ENCODE measurements at regions not wholly inside any gene's neighbourhood (a gene's known extent, or its start where the extent isn't known, plus 50 kb on each side); places are given as distances from the start of the nearest gene placed in this dataset.

DNA sequence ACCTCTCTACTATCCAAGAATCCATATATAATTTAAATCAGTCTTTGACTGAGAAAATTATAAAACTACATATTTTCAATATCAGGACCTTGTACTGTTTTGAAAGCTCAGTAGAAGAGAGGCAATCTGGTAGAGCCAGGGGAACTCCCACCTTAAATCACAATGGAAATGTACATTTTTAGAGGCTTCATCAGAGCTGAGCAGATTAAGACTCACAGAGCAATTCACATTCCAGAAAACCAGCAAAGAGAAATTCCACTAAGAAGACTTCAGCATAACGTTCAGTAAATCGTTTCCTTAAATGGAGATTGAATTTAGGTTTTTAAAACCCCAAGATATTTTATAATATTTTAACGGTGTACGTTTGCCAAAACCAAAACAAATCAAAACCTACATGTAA lies 227.8 kb upstream of the TRPM3 start:
- no peak for DNase-seq
- no peak overlapping the region for H3K27ac Mint-ChIP-seq
- H3K4me3 Mint-ChIP-seq: no peak overlapping the region
- no peaks in the 10 kb centered on the region for H3K36me3 Mint-ChIP-seq (ENCODE audit: low read depth)
- H3K4me1 Mint-ChIP-seq (ENCODE audit: low read depth): no peaks in the 10 kb centered on the region
- ChIA-PET POLR2A (no interaction called here), CTCF (no interaction called here)
- no peaks in the 10 kb centered on the region for H3K27me3 Mint-ChIP-seq (ENCODE audit: low read depth)
- ATAC-seq: no peak
- H3K9me3 Mint-ChIP-seq (ENCODE audit: insufficient read depth): no peaks in the 10 kb centered on the region

DNA sequence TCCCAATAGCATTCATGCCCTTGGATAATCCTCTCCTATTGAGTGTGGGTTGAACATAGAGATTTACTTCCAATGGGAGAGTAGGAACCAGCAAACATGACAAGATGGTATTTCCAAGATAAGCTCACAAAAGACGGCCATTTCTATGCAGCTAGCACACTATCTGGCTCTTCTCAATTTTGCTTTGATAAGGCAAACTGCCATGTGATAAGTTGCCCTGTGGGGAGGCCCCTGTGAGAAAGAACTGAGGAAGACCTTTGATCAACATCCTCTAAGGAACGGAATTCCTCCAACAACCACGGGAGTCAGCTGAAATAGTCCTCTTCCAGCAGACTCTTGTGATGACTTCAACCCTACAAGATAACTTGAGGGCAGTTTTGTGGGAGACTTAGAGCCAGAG lies 211.9 kb upstream of the TRPM3 start:
- no peaks in the 10 kb centered on the region for H3K9me3 Mint-ChIP-seq (ENCODE audit: insufficient read depth)
- no peaks in the 10 kb centered on the region for H3K36me3 Mint-ChIP-seq (ENCODE audit: low read depth)
- no peak overlapping the region for H3K27ac Mint-ChIP-seq
- DNase-seq (no peak), ATAC-seq (no peak)
- ChIA-PET POLR2A (no interaction called here), CTCF (interaction anchor here (1.0 kb wide), 1 partner anchor 434 kb away, joined by 3 read pairs; no protein-coding TSS in a partner anchor)
- H3K4me1 Mint-ChIP-seq (ENCODE audit: low read depth): no peaks in the 10 kb centered on the region
- no peaks in the 10 kb centered on the region for H3K27me3 Mint-ChIP-seq (ENCODE audit: low read depth)
- H3K4me3 Mint-ChIP-seq: no peak overlapping the region

DNA sequence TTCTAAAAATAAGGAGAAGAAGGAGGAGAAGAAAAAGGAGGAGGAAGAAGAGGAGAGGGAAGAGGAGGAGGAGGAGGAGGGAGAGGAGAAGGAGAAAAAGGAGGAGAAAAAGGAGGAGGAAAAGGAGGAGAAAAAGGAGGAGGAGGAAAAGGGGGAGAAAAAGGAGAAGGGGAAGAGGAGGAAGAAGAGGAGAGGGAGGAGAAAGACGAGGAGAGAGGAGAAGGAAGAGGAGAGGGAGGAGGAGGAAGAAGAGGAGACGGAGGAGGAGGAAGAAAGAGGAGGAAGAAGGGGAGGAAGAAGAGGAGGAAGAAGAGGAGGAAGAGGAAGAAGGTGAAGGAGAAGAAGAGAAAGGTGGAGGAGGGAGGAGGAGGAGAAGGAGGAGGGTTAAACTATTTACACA lies 210.2 kb upstream of the TRPM3 start:
- Mint-ChIP-seq H3K4me1 (ENCODE audit: low read depth) (no peaks in the 10 kb centered on the region), H3K9me3 (ENCODE audit: insufficient read depth) (no peaks in the 10 kb centered on the region), H3K4me3 (no peak overlapping the region), H3K27me3 (ENCODE audit: low read depth) (no peaks in the 10 kb centered on the region), H3K36me3 (ENCODE audit: low read depth) (no peaks in the 10 kb centered on the region), H3K27ac (no peak overlapping the region)
- ChIA-PET CTCF (no interaction called here), POLR2A (no interaction called here)
- DNase-seq (no peak), ATAC-seq (no peak)

DNA sequence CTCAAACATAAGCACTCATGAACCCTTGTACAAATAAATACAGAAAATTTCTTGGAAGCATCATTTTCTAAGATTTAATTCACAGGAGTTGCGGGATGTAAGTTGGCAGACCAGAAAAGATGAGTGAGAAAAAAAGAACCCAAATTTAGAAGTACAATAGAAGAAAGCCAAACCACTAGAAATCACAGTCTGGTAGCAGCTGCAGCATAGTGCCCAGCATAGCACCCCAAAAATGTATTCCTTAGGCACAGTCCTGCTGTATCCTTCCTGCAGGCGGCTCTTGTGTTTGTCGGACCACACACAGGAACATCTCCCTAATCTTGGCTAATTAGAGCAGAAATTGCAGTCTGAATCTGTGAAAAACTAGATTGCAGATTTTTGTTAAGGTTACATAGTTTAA lies 208.5 kb upstream of the TRPM3 start:
- ChIA-PET CTCF (no interaction called here), POLR2A (no interaction called here)
- H3K9me3 Mint-ChIP-seq (ENCODE audit: insufficient read depth): no peaks in the 10 kb centered on the region
- ATAC-seq: no peak
- no peak overlapping the region for H3K27ac Mint-ChIP-seq
- H3K4me3 Mint-ChIP-seq: no peak overlapping the region
- H3K36me3 Mint-ChIP-seq (ENCODE audit: low read depth): no peaks in the 10 kb centered on the region
- no peaks in the 10 kb centered on the region for H3K4me1 Mint-ChIP-seq (ENCODE audit: low read depth)
- no peaks in the 10 kb centered on the region for H3K27me3 Mint-ChIP-seq (ENCODE audit: low read depth)
- DNase-seq: no peak

DNA sequence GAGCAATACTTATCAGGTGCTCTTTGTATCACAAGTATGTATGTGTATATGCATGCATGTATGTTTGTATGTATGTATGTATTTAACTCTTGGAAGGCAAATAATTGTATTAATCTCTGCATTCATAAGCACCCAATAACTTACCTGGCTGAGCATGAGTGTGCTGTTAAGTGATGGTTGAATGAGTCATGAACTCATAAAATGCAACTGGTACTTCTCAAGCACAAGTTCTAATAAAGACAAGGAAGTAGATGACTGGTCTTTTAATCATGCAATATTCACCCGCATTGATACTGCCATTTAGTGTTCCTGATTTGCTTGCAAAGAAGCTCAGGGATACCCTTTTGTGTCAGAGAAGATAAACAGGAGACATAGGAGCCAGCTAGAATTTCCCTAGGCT lies 204.9 kb upstream of the TRPM3 start:
- no peaks in the 10 kb centered on the region for H3K4me1 Mint-ChIP-seq (ENCODE audit: low read depth)
- H3K4me3 Mint-ChIP-seq: no peak overlapping the region
- H3K27ac Mint-ChIP-seq: no peak overlapping the region
- no peaks in the 10 kb centered on the region for H3K36me3 Mint-ChIP-seq (ENCODE audit: low read depth)
- DNase-seq (no peak), ATAC-seq (no peak)
- no peaks in the 10 kb centered on the region for H3K9me3 Mint-ChIP-seq (ENCODE audit: insufficient read depth)
- H3K27me3 Mint-ChIP-seq (ENCODE audit: low read depth): peaks cover 2% of the 10 kb centered on the region
- ChIA-PET POLR2A (no interaction called here), CTCF (no interaction called here)

DNA sequence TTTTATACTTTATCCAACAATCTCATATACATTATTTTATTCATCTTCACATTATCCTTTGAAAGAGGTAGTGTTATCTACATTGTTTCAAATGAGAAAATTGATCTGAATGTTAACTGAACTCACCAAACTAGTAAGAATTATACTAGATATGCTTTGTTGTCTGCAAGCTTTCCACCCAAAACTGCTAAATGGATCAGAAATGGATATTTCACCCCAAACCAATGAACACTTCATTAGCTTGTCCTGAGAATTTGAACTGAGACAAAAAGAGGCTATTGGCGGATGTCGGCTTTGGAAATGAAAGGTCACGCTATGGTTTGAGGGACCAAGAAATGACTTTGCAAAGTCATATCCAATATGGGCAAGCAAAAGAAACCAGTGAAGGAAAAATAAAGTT lies 201.9 kb upstream of the TRPM3 start:
- H3K4me1 Mint-ChIP-seq (ENCODE audit: low read depth): no peaks in the 10 kb centered on the region
- H3K27me3 Mint-ChIP-seq (ENCODE audit: low read depth): peaks cover 2% of the 10 kb centered on the region
- H3K36me3 Mint-ChIP-seq (ENCODE audit: low read depth): no peaks in the 10 kb centered on the region
- no peak overlapping the region for H3K4me3 Mint-ChIP-seq
- DNase-seq (no peak), ATAC-seq (no peak)
- ChIA-PET POLR2A (no interaction called here), CTCF (no interaction called here)
- H3K9me3 Mint-ChIP-seq (ENCODE audit: insufficient read depth): no peaks in the 10 kb centered on the region
- no peak overlapping the region for H3K27ac Mint-ChIP-seq

DNA sequence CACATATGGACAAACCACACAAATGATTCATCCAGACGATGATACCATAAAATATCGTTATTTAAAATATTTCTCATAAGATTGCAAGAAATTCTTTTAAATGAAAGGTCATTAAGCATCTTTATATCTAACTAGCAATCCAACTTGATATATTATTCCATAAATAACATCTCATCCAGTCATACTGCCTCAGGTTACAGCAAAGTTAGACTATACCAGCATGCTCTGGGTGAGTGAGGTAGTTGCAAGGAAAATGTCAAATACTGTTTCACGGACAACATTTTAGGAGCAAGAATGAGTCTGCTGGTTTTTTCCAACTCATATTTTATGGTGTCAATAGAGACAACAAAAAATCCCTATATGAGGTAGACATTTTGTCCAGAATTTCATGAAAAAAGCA lies 200.9 kb upstream of the TRPM3 start:
- no peak for DNase-seq
- Mint-ChIP-seq H3K9me3 (ENCODE audit: insufficient read depth) (no peaks in the 10 kb centered on the region), H3K4me1 (ENCODE audit: low read depth) (no peaks in the 10 kb centered on the region), H3K27me3 (ENCODE audit: low read depth) (peaks cover 2% of the 10 kb centered on the region), H3K36me3 (ENCODE audit: low read depth) (no peaks in the 10 kb centered on the region), H3K4me3 (no peak overlapping the region), H3K27ac (no peak overlapping the region)
- CTCF ChIA-PET: no interaction called here
- POLR2A ChIA-PET: no interaction called here
- ATAC-seq: no peak

DNA sequence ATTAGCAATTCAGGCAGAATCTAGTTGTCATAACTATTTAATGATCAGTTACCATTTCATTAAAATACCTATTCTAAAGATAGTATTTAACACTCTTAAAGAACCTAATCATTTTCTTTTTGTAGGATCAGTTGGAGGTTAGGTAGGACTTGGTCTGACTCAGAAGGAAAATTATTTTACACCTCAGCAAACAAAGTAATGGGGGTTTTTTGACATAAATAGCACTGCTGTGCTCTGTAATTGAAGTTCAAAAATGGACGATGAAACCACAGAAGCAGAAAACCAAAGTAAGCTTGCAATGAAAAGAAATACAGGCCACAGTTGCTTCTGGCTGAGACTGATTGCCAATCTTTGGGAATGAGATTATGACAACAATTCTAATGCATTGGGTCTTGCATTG lies 187.0 kb upstream of the TRPM3 start:
- H3K9me3 Mint-ChIP-seq (ENCODE audit: insufficient read depth): no peaks in the 10 kb centered on the region
- peaks cover 6% of the 10 kb centered on the region for H3K27me3 Mint-ChIP-seq (ENCODE audit: low read depth)
- no peaks in the 10 kb centered on the region for H3K4me1 Mint-ChIP-seq (ENCODE audit: low read depth)
- no peak for ATAC-seq
- no peak overlapping the region for H3K27ac Mint-ChIP-seq
- DNase-seq: no peak
- POLR2A ChIA-PET: no interaction called here
- H3K4me3 Mint-ChIP-seq: no peak overlapping the region
- no peaks in the 10 kb centered on the region for H3K36me3 Mint-ChIP-seq (ENCODE audit: low read depth)
- CTCF ChIA-PET: no interaction called here

DNA sequence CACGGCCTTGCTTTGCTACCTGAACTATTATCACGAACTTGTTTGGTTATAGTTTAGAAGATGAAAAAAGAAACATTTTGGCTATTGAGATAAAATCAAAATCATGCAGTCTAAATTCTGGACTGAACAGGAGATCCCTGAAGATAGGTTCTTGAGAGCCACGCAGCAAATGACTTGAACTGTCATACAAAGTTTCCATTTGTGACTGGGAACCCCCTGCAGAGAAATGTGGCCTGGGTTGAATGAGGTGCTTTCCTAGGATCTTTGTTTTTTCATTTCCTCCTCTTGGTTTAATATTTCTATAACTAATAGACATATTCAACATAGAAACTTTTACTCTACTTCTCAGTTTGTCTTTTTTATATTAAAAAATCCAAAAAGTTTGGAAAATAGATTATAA lies 184.7 kb upstream of the TRPM3 start:
- peaks cover 5% of the 10 kb centered on the region for H3K27me3 Mint-ChIP-seq (ENCODE audit: low read depth)
- ChIA-PET CTCF (no interaction called here), POLR2A (no interaction called here)
- no peaks in the 10 kb centered on the region for H3K9me3 Mint-ChIP-seq (ENCODE audit: insufficient read depth)
- H3K4me3 Mint-ChIP-seq: no peak overlapping the region
- ATAC-seq: no peak
- H3K36me3 Mint-ChIP-seq (ENCODE audit: low read depth): no peaks in the 10 kb centered on the region
- DNase-seq: no peak
- no peaks in the 10 kb centered on the region for H3K4me1 Mint-ChIP-seq (ENCODE audit: low read depth)
- no peak overlapping the region for H3K27ac Mint-ChIP-seq

DNA sequence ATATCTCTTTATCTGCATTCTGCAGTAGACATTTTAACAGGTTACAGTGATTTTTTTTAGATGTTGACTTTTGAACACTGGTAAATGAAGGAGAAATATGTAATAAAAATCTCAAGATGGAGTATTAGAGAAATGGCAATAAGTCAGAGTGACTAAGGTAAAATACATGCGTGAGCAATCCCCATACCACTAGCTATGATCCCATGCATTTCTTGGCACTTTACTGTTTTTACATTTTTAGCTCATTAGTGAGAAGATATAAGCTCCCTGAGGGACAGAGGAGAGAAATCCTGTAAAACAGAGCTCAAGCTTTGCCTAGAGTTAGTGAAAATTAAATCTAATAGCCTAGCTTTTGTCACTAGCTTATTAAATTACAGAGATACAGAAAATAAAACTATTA lies 181.9 kb upstream of the TRPM3 start:
- no peak for ATAC-seq
- ChIA-PET POLR2A (no interaction called here), CTCF (interaction anchor here (1.0 kb wide), 1 partner anchor 12 kb away, joined by 3 read pairs; no protein-coding TSS in a partner anchor)
- Mint-ChIP-seq H3K36me3 (ENCODE audit: low read depth) (no peaks in the 10 kb centered on the region), H3K4me3 (no peak overlapping the region), H3K9me3 (ENCODE audit: insufficient read depth) (no peaks in the 10 kb centered on the region), H3K27me3 (ENCODE audit: low read depth) (no peaks in the 10 kb centered on the region), H3K4me1 (ENCODE audit: low read depth) (no peaks in the 10 kb centered on the region), H3K27ac (no peak overlapping the region)
- no peak for DNase-seq

DNA sequence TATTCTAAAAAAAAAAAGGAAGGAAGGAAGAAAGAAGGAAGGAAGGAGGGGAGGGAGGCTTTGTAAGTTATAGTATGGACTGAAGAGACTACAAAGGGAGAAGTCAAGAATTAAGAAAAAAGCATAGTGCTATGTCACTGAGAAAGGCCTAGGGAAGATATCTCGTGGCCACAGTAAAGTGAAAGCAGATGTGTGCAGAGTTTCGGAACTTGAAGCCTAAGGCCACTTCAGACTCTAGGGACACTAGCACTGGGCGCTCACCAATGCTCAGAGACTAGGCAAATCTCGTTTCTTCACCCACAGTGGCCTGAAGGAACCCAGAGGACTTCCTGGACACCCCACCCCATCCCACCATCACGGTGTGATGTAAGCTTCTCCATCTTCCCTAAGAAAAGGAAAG lies 181.4 kb upstream of the TRPM3 start:
- Mint-ChIP-seq H3K4me3 (no peak overlapping the region), H3K27me3 (ENCODE audit: low read depth) (no peaks in the 10 kb centered on the region), H3K4me1 (ENCODE audit: low read depth) (no peaks in the 10 kb centered on the region), H3K36me3 (ENCODE audit: low read depth) (no peaks in the 10 kb centered on the region), H3K27ac (no peak overlapping the region), H3K9me3 (ENCODE audit: insufficient read depth) (no peaks in the 10 kb centered on the region)
- DNase-seq (no peak), ATAC-seq (no peak)
- CTCF ChIA-PET: interaction anchor here (1.0 kb wide), 1 partner anchor 11 kb away, joined by 3 read pairs; no protein-coding TSS in a partner anchor
- POLR2A ChIA-PET: no interaction called here

DNA sequence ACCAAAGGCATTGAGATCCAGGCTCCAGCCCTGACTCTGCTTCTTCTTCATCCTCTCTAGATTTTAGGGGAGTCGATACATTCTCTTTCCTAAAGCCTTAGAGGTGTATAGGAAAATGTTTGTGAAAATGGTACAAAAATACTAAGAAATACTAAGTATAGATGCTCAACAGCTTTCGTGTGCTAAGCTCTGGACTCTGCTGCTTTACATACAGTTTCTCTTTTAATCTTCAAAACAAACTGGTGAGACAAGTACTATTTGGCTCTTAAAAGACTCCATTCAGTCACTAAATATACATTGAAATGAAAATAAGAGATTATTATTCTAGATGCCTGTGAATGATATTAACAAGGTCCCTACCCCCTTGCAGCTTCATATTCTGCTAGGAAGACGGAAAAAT lies 174.5 kb upstream of the TRPM3 start:
- DNase-seq (no peak), ATAC-seq (no peak)
- POLR2A ChIA-PET: no interaction called here
- Mint-ChIP-seq H3K4me3 (no peak overlapping the region), H3K27ac (no peak overlapping the region), H3K9me3 (ENCODE audit: insufficient read depth) (no peaks in the 10 kb centered on the region), H3K4me1 (ENCODE audit: low read depth) (no peaks in the 10 kb centered on the region), H3K27me3 (ENCODE audit: low read depth) (peaks cover 2% of the 10 kb centered on the region), H3K36me3 (ENCODE audit: low read depth) (no peaks in the 10 kb centered on the region)
- CTCF ChIA-PET: interaction anchor here (3.3 kb wide), 1 partner anchor 11 kb away, joined by 16 read pairs; no protein-coding TSS in a partner anchor

DNA sequence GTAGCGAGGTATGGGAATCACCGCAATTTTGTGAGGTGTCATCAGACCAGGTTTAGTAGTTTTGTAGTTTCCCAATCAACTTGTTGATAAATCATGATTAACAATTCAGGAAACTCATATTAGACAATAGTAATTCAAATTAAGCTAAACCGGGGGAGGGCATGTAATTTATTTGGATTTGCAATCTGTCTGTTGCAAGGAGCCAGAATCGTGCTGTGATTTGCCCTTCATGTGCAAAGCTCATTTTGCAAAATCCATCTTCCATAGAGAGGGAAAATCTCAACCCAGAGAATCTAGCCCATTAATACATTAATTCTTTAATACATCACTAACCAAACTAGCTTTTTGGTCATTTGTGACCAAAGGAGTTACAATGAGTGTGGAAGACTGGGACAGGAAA lies 164.7 kb upstream of the TRPM3 start:
- no peak for ATAC-seq
- DNase-seq: no peak
- H3K4me1 Mint-ChIP-seq (ENCODE audit: low read depth): no peaks in the 10 kb centered on the region
- ChIA-PET POLR2A (no interaction called here), CTCF (interaction anchor here (1.3 to 2.8 kb wide), 4 partner anchors 9 to 741 kb away, joined by 3 to 17 read pairs (median 10); partner anchors contain the start of gene CEMIP2)
- no peaks in the 10 kb centered on the region for H3K9me3 Mint-ChIP-seq (ENCODE audit: insufficient read depth)
- H3K27me3 Mint-ChIP-seq (ENCODE audit: low read depth): peaks cover 2% of the 10 kb centered on the region
- H3K4me3 Mint-ChIP-seq: no peak overlapping the region
- no peaks in the 10 kb centered on the region for H3K36me3 Mint-ChIP-seq (ENCODE audit: low read depth)
- no peak overlapping the region for H3K27ac Mint-ChIP-seq

Data from activated CD8-positive, alpha-beta T cell treated with anti-CD3 and anti-CD28 coated beads, Interleukin-2, amount 10 ng/mL, durations not matched to agents 7 days and 5 days (primary cell).